Coronary artery (tissue), 2 donors: ENCODE measurements at regions not wholly inside any gene's neighbourhood (a gene's known extent, or its start where the extent isn't known, plus 50 kb on each side); places are given as distances from the start of the nearest gene placed in this dataset.
A peak's percentile ranks its signal among the peaks of the same experiment; 100 is the strongest.

ENCODE experiments used
- DNase-seq: peaks from one replicate; pipeline ENCODE4 v3.0.0-alpha.2; 2017; ENCODE audit warnings: low spot score
- H3K27ac ChIP-seq, 2 donors: fragments of 200-600 bp; sonication (generic); one replicate each; pipeline ENCODE4 v1.5.1; 2016 to 2019
- H3K4me3 ChIP-seq: fragments of 200-600 bp; sonication (generic); 2 replicates; pipeline ENCODE4 v1.5.1; 2016; ENCODE audit warnings: mild to moderate bottlenecking, moderate library complexity
- TF ChIP-seq, protein P1 (sequence below): fragments of 200-600 bp; sonication (generic); IDR thresholded peaks from one replicate; pipeline ENCODE4 v1.5.1; 2019; ENCODE audit warnings: antibody characterized with exemption

GRCh38 chr13:111036665-111037064 is 78.4 kb upstream of the ARHGEF7 start:
- no peak overlapping the region for H3K4me3 ChIP-seq
- no peak overlapping the region for H3K27ac ChIP-seq
- TF ChIP-seq, protein P1, sequence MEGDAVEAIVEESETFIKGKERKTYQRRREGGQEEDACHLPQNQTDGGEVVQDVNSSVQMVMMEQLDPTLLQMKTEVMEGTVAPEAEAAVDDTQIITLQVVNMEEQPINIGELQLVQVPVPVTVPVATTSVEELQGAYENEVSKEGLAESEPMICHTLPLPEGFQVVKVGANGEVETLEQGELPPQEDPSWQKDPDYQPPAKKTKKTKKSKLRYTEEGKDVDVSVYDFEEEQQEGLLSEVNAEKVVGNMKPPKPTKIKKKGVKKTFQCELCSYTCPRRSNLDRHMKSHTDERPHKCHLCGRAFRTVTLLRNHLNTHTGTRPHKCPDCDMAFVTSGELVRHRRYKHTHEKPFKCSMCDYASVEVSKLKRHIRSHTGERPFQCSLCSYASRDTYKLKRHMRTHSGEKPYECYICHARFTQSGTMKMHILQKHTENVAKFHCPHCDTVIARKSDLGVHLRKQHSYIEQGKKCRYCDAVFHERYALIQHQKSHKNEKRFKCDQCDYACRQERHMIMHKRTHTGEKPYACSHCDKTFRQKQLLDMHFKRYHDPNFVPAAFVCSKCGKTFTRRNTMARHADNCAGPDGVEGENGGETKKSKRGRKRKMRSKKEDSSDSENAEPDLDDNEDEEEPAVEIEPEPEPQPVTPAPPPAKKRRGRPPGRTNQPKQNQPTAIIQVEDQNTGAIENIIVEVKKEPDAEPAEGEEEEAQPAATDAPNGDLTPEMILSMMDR, result no peak
- DNase-seq, result no peak

DNA sequence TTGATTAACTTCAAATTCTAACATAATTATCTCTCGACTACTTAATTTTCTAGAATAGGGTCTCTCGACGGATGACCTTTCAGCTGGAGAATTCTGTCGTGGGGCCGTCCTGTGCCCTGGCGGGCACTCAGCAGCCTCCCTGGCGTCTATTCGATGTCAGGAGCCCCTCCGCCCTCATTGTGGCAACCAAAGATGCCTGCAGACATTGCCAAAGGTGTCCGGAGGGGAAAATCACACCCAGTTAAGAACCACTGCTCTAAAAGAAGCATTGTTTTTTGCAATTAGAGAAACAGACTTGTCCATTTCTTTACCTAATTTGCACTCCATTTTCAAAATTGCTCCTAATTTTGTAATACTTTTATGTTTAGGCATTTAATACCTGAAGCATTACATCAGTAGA is 79.2 kb upstream of the ARHGEF7 start:
- DNase-seq, result no peak
- no peak overlapping the region for H3K4me3 ChIP-seq
- TF ChIP-seq, protein P1, result no peak
- no peak overlapping the region for H3K27ac ChIP-seq

DNA sequence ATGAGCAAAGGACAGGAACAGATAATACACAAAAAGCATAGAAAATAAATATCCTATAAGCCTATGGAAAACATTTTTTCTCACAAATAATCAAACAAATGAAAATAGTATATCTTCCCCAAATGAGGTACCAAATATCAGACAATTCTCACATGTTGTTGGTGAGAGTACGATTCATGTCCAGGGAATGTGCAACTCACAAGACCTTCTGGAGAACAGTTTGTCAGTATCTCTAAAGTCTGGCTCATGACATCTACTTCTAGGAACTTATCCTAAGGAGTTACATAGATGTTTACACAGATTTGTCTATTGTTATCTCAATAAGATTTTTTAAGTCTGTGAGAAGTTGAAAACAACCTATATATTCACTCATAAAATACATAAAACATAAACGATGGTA is 80.3 kb upstream of the ARHGEF7 start:
- Histone ChIP-seq H3K27ac (no peak overlapping the region), H3K4me3 (no peak overlapping the region)
- no peak for DNase-seq
- TF ChIP-seq, protein P1, result no peak

- H3K4me3 ChIP-seq, result no peak overlapping the region
- no peak for DNase-seq
- no peak overlapping the region for H3K27ac ChIP-seq
- TF ChIP-seq, protein P1, result no peak
Observed at GRCh38 chr13:111033172-111034130, 81.7 kb upstream of the ARHGEF7 start.

DNA sequence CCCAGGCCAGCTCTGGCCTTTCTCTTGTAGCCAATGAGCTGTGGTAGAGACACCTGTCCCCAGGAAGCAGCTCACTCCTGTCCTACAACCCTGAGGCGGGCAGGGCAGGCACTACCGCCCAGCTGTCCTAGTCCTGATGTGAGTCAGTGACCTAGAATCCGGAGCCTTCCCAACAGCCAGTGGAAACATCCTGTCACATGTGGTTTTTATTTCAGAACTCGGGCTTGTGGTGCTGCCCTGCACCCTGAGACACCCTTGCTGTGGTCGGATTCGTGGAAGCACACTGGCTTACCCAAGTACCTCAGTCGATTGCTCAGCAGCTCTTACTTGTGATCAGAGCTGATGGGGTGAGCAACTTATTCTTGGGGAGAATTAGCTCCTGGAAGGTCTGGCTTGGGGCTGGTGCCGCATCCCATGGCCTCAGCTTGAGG is 83.6 kb upstream of the ARHGEF7 start:
- H3K27ac ChIP-seq, result peak overlapping the region in 1 of 2 donors; percentile 37
- DNase-seq, result no peak
- H3K4me3 ChIP-seq, result no peak overlapping the region
- TF ChIP-seq, protein P1, result no peak

DNA sequence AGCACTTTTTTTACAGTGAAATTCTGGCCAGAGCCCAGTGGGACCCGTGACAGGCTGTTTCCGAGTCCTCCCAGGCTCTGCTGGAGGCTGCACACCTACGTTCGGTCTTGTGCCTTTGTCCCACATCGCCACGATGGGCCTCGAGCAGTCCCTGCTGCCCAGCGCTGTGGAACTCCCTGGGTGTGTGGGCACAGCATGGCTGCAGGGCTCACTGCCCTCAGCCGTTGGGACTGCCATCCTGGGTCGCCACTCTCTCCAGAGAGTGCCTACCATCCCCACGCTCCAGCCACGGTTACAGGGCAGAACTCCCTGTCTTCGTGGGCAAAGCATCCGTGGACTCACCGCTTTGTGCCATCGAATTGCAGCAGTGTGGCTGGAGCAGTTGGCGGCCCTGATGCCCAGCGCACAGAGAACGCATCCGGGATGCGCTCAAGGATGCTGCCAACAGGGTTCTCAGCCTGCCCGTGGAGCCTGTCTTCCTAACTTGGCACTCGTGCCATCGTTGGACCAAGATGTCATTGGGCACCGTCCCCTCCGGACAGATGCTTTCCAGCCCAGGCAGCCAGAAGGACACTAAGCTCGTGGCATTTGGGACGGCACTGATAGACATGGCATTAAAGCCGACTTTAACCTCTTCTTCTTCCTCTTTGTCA is 85.0 kb upstream of the ARHGEF7 start:
- no peak overlapping the region for H3K4me3 ChIP-seq
- DNase-seq, result no peak
- no peak overlapping the region for H3K27ac ChIP-seq
- TF ChIP-seq, protein P1, result no peak
